Activated naive CD4-positive, alpha-beta T cell treated with anti-CD3 and anti-CD28 coated beads, Interleukin-2, amount 10 ng/mL, durations not matched to agents 7 days and 5 days (primary cell): ENCODE measurements at regions not wholly inside any gene's neighbourhood (a gene's known extent, or its start where the extent isn't known, plus 50 kb on each side); places are given as distances from the start of the nearest gene placed in this dataset.
"Not testable (repeated sequence)": the region's sequence is repeated elsewhere in the genome, so short reads cannot be mapped to it uniquely, and the experiment has no call there.

Experiments used
- CTCF ChIA-PET: fragments of 350-600 bp; sonication (Branson Sonifier 250); formaldehyde crosslinking; loops from one replicate; lab custom pipeline; 2021; ENCODE audit warnings: antibody characterized with exemption; lab: Charles Lee
- DNase-seq: peaks from one replicate; pipeline ENCODE4 v3.0.0-alpha.2; 2020
- H3K27ac Mint-ChIP-seq: one replicate; pipeline ENCODE4 v1.8.0; 2021; ENCODE audit warnings: mild to moderate bottlenecking, moderate library complexity, mixed read lengths
- H3K27me3 Mint-ChIP-seq: one replicate; pipeline ENCODE4 v1.8.0; 2021; ENCODE audit warnings: mild to moderate bottlenecking, mixed read lengths
- H3K36me3 Mint-ChIP-seq: one replicate; pipeline ENCODE4 v1.8.0; 2021; ENCODE audit warnings: mixed read lengths
- H3K4me1 Mint-ChIP-seq: one replicate; pipeline ENCODE4 v1.8.0; 2021; ENCODE audit warnings: mixed read lengths
- H3K4me3 Mint-ChIP-seq: one replicate; pipeline ENCODE4 v1.8.0; 2021; ENCODE audit warnings: mild to moderate bottlenecking, moderate library complexity, mixed read lengths
- H3K9me3 Mint-ChIP-seq: one replicate; pipeline ENCODE4 v1.8.0; 2021; ENCODE audit warnings: mixed read lengths

- Mint-ChIP-seq H3K36me3 (no peaks in the 10 kb centered on the region), H3K4me3 (no peak overlapping the region)
These were observed 86.5 kb upstream of the IFNGR1 start for GRCh38 chr6:137305691-137306090.

GRCh38 chr6:137304020-137304780 lies 85.0 kb upstream of the IFNGR1 start:
- Mint-ChIP-seq H3K27ac (no peak overlapping the region), H3K9me3 (no peaks in the 10 kb centered on the region), H3K36me3 (no peaks in the 10 kb centered on the region), H3K27me3 (no peaks in the 10 kb centered on the region), H3K4me1 (peaks cover 2% of the 10 kb centered on the region), H3K4me3 (no peak overlapping the region)
- DNase-seq: no peak
- CTCF ChIA-PET: no interaction called here

More at GRCh38 chr6:137305691-137306090, 86.5 kb upstream of the IFNGR1 start:
- no peaks in the 10 kb centered on the region for H3K27me3 Mint-ChIP-seq
- no peak overlapping the region for H3K27ac Mint-ChIP-seq
- CTCF ChIA-PET: no interaction called here
- H3K4me1 Mint-ChIP-seq: peaks cover 2% of the 10 kb centered on the region
- no peaks in the 10 kb centered on the region for H3K9me3 Mint-ChIP-seq
- DNase-seq: no peak

- no peaks in the 10 kb centered on the region for H3K27me3 Mint-ChIP-seq
- H3K4me1 Mint-ChIP-seq: no peaks in the 10 kb centered on the region
- CTCF ChIA-PET: no interaction called here
- no peak for DNase-seq
- no peaks in the 10 kb centered on the region for H3K36me3 Mint-ChIP-seq
- no peak overlapping the region for H3K27ac Mint-ChIP-seq
- no peak overlapping the region for H3K4me3 Mint-ChIP-seq
- H3K9me3 Mint-ChIP-seq: no peaks in the 10 kb centered on the region
These were observed 84.3 kb upstream of the IFNGR1 start for GRCh38 chr6:137303441-137303840.

GRCh38 chr6:137299681-137300080 lies 80.5 kb upstream of the IFNGR1 start:
- Mint-ChIP-seq H3K4me3 (no peak overlapping the region), H3K27ac (no peak overlapping the region), H3K36me3 (no peaks in the 10 kb centered on the region), H3K4me1 (no peaks in the 10 kb centered on the region), H3K9me3 (no peaks in the 10 kb centered on the region), H3K27me3 (no peaks in the 10 kb centered on the region)
- DNase-seq: no peak
- CTCF ChIA-PET: interaction anchor here (2.8 kb wide), 1 partner anchor 28 kb away, joined by 7 read pairs; no protein-coding TSS in a partner anchor

- no peaks in the 10 kb centered on the region for H3K27me3 Mint-ChIP-seq
- no peaks in the 10 kb centered on the region for H3K9me3 Mint-ChIP-seq
- CTCF ChIA-PET: interaction anchor here (0.9 to 2.8 kb wide), 3 partner anchors 17 to 28 kb away, joined by 3 to 7 read pairs (median 6); no protein-coding TSS in a partner anchor
- no peak for DNase-seq
- no peak overlapping the region for H3K4me3 Mint-ChIP-seq
- no peaks in the 10 kb centered on the region for H3K4me1 Mint-ChIP-seq
- H3K36me3 Mint-ChIP-seq: no peaks in the 10 kb centered on the region
- H3K27ac Mint-ChIP-seq: no peak overlapping the region
These were observed 78.7 kb upstream of the IFNGR1 start for GRCh38 chr6:137297887-137298286.

GRCh38 chr6:137292326-137292725 lies 73.1 kb upstream of the IFNGR1 start:
- H3K4me1 Mint-ChIP-seq, H3K4me3 Mint-ChIP-seq: not testable (repeated sequence)

GRCh38 chr6:137291441-137291840 lies 72.3 kb upstream of the IFNGR1 start:
- Mint-ChIP-seq H3K4me3 (no peak overlapping the region), H3K9me3 (peaks cover 3% of the 10 kb centered on the region), H3K4me1 (peaks cover 5% of the 10 kb centered on the region), H3K36me3 (no peaks in the 10 kb centered on the region), H3K27ac (no peak overlapping the region), H3K27me3 (peaks cover 13% of the 10 kb centered on the region)
- DNase-seq: no peak
- CTCF ChIA-PET: interaction anchor here (1.1 to 1.2 kb wide), 2 partner anchors 23 to 197 kb away, joined by 3 read pairs; no protein-coding TSS in a partner anchor

More at GRCh38 chr6:137292326-137292725, 73.1 kb upstream of the IFNGR1 start:
- CTCF ChIA-PET: interaction anchor here (1.1 to 1.2 kb wide), 2 partner anchors 22 to 198 kb away, joined by 3 read pairs; no protein-coding TSS in a partner anchor
- H3K9me3 Mint-ChIP-seq, H3K27ac Mint-ChIP-seq, H3K36me3 Mint-ChIP-seq, DNase-seq: not testable (repeated sequence)
- H3K27me3 Mint-ChIP-seq: peaks cover 13% of the 10 kb centered on the region

- DNase-seq: no peak
- Mint-ChIP-seq H3K4me3 (no peak overlapping the region), H3K27me3 (peaks cover 13% of the 10 kb centered on the region), H3K4me1 (peaks cover 5% of the 10 kb centered on the region), H3K27ac (no peak overlapping the region), H3K9me3 (peaks cover 3% of the 10 kb centered on the region), H3K36me3 (no peaks in the 10 kb centered on the region)
- CTCF ChIA-PET: interaction anchor here (1.1 kb wide), 1 partner anchor 197 kb away, joined by 3 read pairs; no protein-coding TSS in a partner anchor
These were observed 71.5 kb upstream of the IFNGR1 start for GRCh38 chr6:137290601-137291261.

GRCh38 chr6:137286916-137287315 lies 67.7 kb upstream of the IFNGR1 start:
- Mint-ChIP-seq H3K4me1 (peaks cover 5% of the 10 kb centered on the region), H3K9me3 (peaks cover 3% of the 10 kb centered on the region), H3K36me3 (no peaks in the 10 kb centered on the region), H3K4me3 (no peak overlapping the region), H3K27me3 (peaks cover 24% of the 10 kb centered on the region), H3K27ac (no peak overlapping the region)
- DNase-seq: no peak
- CTCF ChIA-PET: interaction anchor here (0.9 to 1.0 kb wide), 2 partner anchors 150 to 720 kb away, joined by 3 read pairs; no protein-coding TSS in a partner anchor

GRCh38 chr6:137286368-137286767 lies 67.2 kb upstream of the IFNGR1 start:
- H3K4me1 Mint-ChIP-seq: peaks cover 3% of the 10 kb centered on the region
- H3K36me3 Mint-ChIP-seq: no peaks in the 10 kb centered on the region
- H3K27ac Mint-ChIP-seq: no peak overlapping the region
- no peak for DNase-seq
- peaks cover 28% of the 10 kb centered on the region for H3K27me3 Mint-ChIP-seq
- peaks cover 3% of the 10 kb centered on the region for H3K9me3 Mint-ChIP-seq
- H3K4me3 Mint-ChIP-seq: no peak overlapping the region
- CTCF ChIA-PET: no interaction called here

GRCh38 chr6:137284811-137285110 lies 65.6 kb upstream of the IFNGR1 start:
- Mint-ChIP-seq H3K27ac (no peak overlapping the region), H3K36me3 (no peaks in the 10 kb centered on the region), H3K4me3 (no peak overlapping the region), H3K4me1 (no peaks in the 10 kb centered on the region), H3K27me3 (peaks cover 42% of the 10 kb centered on the region), H3K9me3 (peaks cover 3% of the 10 kb centered on the region)
- DNase-seq: no peak
- CTCF ChIA-PET: interaction anchor here (0.8 to 2.1 kb wide), 4 partner anchors 13 to 305 kb away, joined by 3 to 11 read pairs (median 3); no protein-coding TSS in a partner anchor

- no peak overlapping the region for H3K27ac Mint-ChIP-seq
- peaks cover 37% of the 10 kb centered on the region for H3K27me3 Mint-ChIP-seq
- peaks cover 3% of the 10 kb centered on the region for H3K9me3 Mint-ChIP-seq
- no peak overlapping the region for H3K4me3 Mint-ChIP-seq
- CTCF ChIA-PET: interaction anchor here (0.8 to 2.1 kb wide), 5 partner anchors 13 to 306 kb away, joined by 3 to 11 read pairs (median 3); no protein-coding TSS in a partner anchor
- DNase-seq: no peak
- no peaks in the 10 kb centered on the region for H3K36me3 Mint-ChIP-seq
- no peaks in the 10 kb centered on the region for H3K4me1 Mint-ChIP-seq
These were observed 65.0 kb upstream of the IFNGR1 start for GRCh38 chr6:137283940-137284810.

- peaks cover 3% of the 10 kb centered on the region for H3K9me3 Mint-ChIP-seq
- H3K27ac Mint-ChIP-seq: no peak overlapping the region
- peaks cover 33% of the 10 kb centered on the region for H3K27me3 Mint-ChIP-seq
- no peaks in the 10 kb centered on the region for H3K4me1 Mint-ChIP-seq
- no peaks in the 10 kb centered on the region for H3K36me3 Mint-ChIP-seq
- no peak for DNase-seq
- CTCF ChIA-PET: interaction anchor here (1.3 kb wide), 1 partner anchor 12 kb away, joined by 3 read pairs; no protein-coding TSS in a partner anchor
- H3K4me3 Mint-ChIP-seq: no peak overlapping the region
These were observed 63.9 kb upstream of the IFNGR1 start for GRCh38 chr6:137283080-137283479.

- no peak overlapping the region for H3K4me3 Mint-ChIP-seq
- H3K27ac Mint-ChIP-seq: no peak overlapping the region
- H3K36me3 Mint-ChIP-seq: no peaks in the 10 kb centered on the region
- no peaks in the 10 kb centered on the region for H3K4me1 Mint-ChIP-seq
- no peak for DNase-seq
- H3K9me3 Mint-ChIP-seq: no peaks in the 10 kb centered on the region
- CTCF ChIA-PET: no interaction called here
- peaks cover 36% of the 10 kb centered on the region for H3K27me3 Mint-ChIP-seq
These were observed 63.1 kb upstream of the IFNGR1 start for GRCh38 chr6:137282254-137282653.
